Endothelial cell of umbilical vein (primary cell): ENCODE measurements at regions not wholly inside any gene's neighbourhood (a gene's known extent, or its start where the extent isn't known, plus 50 kb on each side); places are given as distances from the start of the nearest gene placed in this dataset.

Source experiments
- BruUV-seq: library from RNA; stranded (reverse); fragments of 400-500 nt; replicated peaks from 2 replicates; lab custom pipeline; 2021; lab: Mats Ljungman, UMichigan
- CTCF ChIA-PET: fragments of 300-600, 350-600 bp; sonication (Branson Sonifier 250); formaldehyde crosslinking; loops from one replicate; lab custom pipeline; 2021; ENCODE audit warnings: antibody characterized with exemption, inconsistent platforms; lab: Charles Lee
- POLR2A ChIA-PET: fragments of 300-600, 350-600 bp; sonication (Branson Sonifier 250); formaldehyde crosslinking; loops from one replicate; lab custom pipeline; 2021; ENCODE audit warnings: antibody characterized with exemption, inconsistent platforms; lab: Charles Lee
- DNase-seq: peaks from one replicate; pipeline ENCODE4 v3.0.0-alpha.2; 2011; ENCODE audit warnings: low read depth, low spot score
- FAIRE-seq: peaks from 2 replicates; lab custom pipeline; 2011; peaks lifted over from hg19 to GRCh38; lab: Jason Lieb, UNC
- H2AFZ ChIP-seq: 2 replicates; pipeline ENCODE4 v1.6.0; 2012; ENCODE audit warnings: low read depth, low read length, control low read depth, inconsistent platforms
- H3K27ac ChIP-seq: 2 replicates; pipeline ENCODE4 v1.5.1; 2011; ENCODE audit warnings: low read depth, mild to moderate bottlenecking, control low read depth, low read length, moderate library complexity; ENCODE audit not compliant: insufficient read depth
- H3K27me3 ChIP-seq, 2 experiments: 2 replicates each; pipeline versions ENCODE4 v1.6.0 to v1.6.1; 2011; ENCODE audit warnings: low read length in 2 of 2, mixed read lengths in 1 of 2; ENCODE audit not compliant: control insufficient read depth in 2 of 2, insufficient read depth in 2 of 2
- H3K36me3 ChIP-seq, 2 experiments: 2 replicates in 1 of 2; 3 replicates in 1 of 2; pipeline ENCODE4 v1.5.1; 2011; ENCODE audit warnings: low read length in 2 of 2, mild to moderate bottlenecking in 1 of 2, moderate library complexity in 1 of 2; ENCODE audit not compliant: control insufficient read depth in 2 of 2, insufficient read depth in 2 of 2; ENCODE audit errors: extremely low read depth in 1 of 2
- H3K4me1 ChIP-seq: 3 replicates; pipeline ENCODE4 v1.5.1; 2011; ENCODE audit warnings: mild to moderate bottlenecking, low read length; ENCODE audit not compliant: control insufficient read depth, insufficient read depth; ENCODE audit errors: extremely low read depth
- H3K4me2 ChIP-seq: 2 replicates; pipeline ENCODE4 v1.6.1; 2011; ENCODE audit warnings: low read length, control low read depth, mixed read lengths; ENCODE audit not compliant: insufficient read depth
- H3K4me3 ChIP-seq, 3 experiments: fragments of 200-600 bp in 1 of 3; sonication (generic), shearing (Covaris generic) in 1 of 3; replicated peaks in 1 of 3; 2 replicates each; pipeline ENCODE4 v1.5.1; 2011 to 2016; ENCODE audit warnings: control low read depth in 3 of 3, low read length in 3 of 3, mild to moderate bottlenecking in 2 of 3, inconsistent platforms in 1 of 3, low read depth in 1 of 3, moderate library complexity in 1 of 3; ENCODE audit not compliant: insufficient read depth in 1 of 3
- H3K79me2 ChIP-seq: 2 replicates; pipeline ENCODE4 v1.6.0; 2012; ENCODE audit warnings: low read length, inconsistent platforms; ENCODE audit not compliant: control insufficient read depth, insufficient read depth
- H3K9ac ChIP-seq: replicated peaks from 2 replicates; pipeline ENCODE3; 2011; ENCODE audit warnings: low read length, control low read depth; ENCODE audit not compliant: insufficient read depth; ENCODE audit errors: extremely low read depth
- H3K9me1 ChIP-seq: replicated peaks from 3 replicates; pipeline ENCODE4 v1.6.0; 2011; ENCODE audit warnings: mild to moderate bottlenecking, low read length; ENCODE audit not compliant: control insufficient read depth, insufficient read depth; ENCODE audit errors: extremely low read depth
- H3K9me3 ChIP-seq: replicated peaks from 2 replicates; pipeline ENCODE4 v1.5.1; 2012; ENCODE audit warnings: low read length, inconsistent platforms; ENCODE audit not compliant: control insufficient read depth, insufficient read depth
- H4K20me1 ChIP-seq: replicated peaks from 2 replicates; pipeline ENCODE3; 2011; ENCODE audit warnings: mild to moderate bottlenecking, low read length; ENCODE audit not compliant: control insufficient read depth, insufficient read depth; ENCODE audit errors: extremely low read depth
- EZH2 ChIP-seq: IDR thresholded peaks from 2 replicates; pipeline ENCODE4 v1.6.1; 2012; ENCODE audit warnings: borderline replicate concordance, low read depth, mild to moderate bottlenecking, moderate library complexity, low read length, inconsistent platforms; ENCODE audit not compliant: severe bottlenecking
- FOS ChIP-seq: IDR thresholded peaks from 2 replicates; pipeline ENCODE4 v1.6.1; 2011; ENCODE audit warnings: mild to moderate bottlenecking, low read length, moderate library complexity, borderline replicate concordance; ENCODE audit not compliant: insufficient read depth
- GATA2 ChIP-seq: IDR thresholded peaks from 2 replicates; pipeline ENCODE4 v1.7.0; 2011; ENCODE audit warnings: low read depth, mild to moderate bottlenecking, moderate library complexity, mixed read lengths, low read length; ENCODE audit not compliant: insufficient read length, insufficient read depth
- JUN ChIP-seq: IDR thresholded peaks from 2 replicates; pipeline ENCODE4 v1.6.1; 2011; ENCODE audit warnings: borderline replicate concordance, low read depth; ENCODE audit not compliant: insufficient read length, insufficient read depth
- MAX ChIP-seq: IDR thresholded peaks from 2 replicates; pipeline ENCODE4 v1.6.1; 2011; ENCODE audit not compliant: insufficient read depth, insufficient read length
- MYC ChIP-seq: IDR thresholded peaks from one replicate; pipeline ENCODE4 v1.6.1; 2011; ENCODE audit warnings: mild to moderate bottlenecking, low read depth, low read length
- POLR2A ChIP-seq: IDR thresholded peaks from 2 replicates; pipeline ENCODE4 v1.6.1; 2012; ENCODE audit warnings: low read depth, mild to moderate bottlenecking, control low read depth, low read length
- POLR2AphosphoS5 ChIP-seq: IDR thresholded peaks from 2 replicates; pipeline ENCODE4 v1.6.1; 2012; ENCODE audit warnings: low read depth, mild to moderate bottlenecking, control low read depth, low read length, moderate library complexity; ENCODE audit not compliant: insufficient read depth
- dilution Hi-C: fragments of 300-500 bp; cut with MboI; formaldehyde crosslinking; loops from one replicate; pipeline ENCODE4 v1.15.0; 2019; ENCODE audit warnings: low sequenced_read_pairs; ENCODE audit not compliant: extremely low pct_ligation_motif_present
- intact Hi-C: fragments of 100-400 bp; cut with micrococcal nuclease; formaldehyde crosslinking; loops from one replicate; pipeline ENCODE4 v1.10.0; 2022
- TF ChIP-seq, protein P1 (sequence below), 2 donors: IDR thresholded peaks; 1 replicate in 1 of 2; 2 replicates in 1 of 2; pipeline ENCODE4 v1.5.1; 2011; ENCODE audit warnings: low read length in 2 of 2, mild to moderate bottlenecking in 2 of 2, moderate library complexity in 2 of 2, control low read depth in 1 of 2, inconsistent platforms in 1 of 2, low read depth in 1 of 2; ENCODE audit not compliant: insufficient read depth in 1 of 2; ENCODE audit errors: extremely low read depth in 1 of 2

DNA sequence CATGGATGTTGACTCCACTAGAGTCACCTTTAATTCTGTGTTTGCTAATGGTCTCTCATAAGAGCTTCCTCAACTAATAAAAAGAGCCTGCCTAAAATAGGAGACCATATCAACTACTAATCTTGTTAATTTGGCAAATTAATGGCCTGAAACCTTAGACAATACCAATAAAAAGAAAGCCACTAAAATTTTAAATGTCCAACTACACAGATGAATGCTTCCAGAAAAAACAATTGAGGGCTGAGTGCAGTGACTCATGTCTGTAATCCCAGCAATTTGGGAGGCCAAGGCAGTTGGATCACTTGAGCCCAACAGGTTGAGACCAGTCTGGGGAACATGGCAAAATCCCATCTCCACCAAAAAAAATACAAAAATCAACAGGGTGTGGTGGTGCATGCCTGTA lies 230.9 kb downstream of the NSUN3 start:
- Histone ChIP-seq H3K36me3 (no peaks in the 10 kb centered on the region), H3K9me1 (no peaks in the 10 kb centered on the region), H2AFZ (no peak overlapping the region), H3K9ac (no peak overlapping the region), H4K20me1 (no peaks in the 10 kb centered on the region), H3K27ac (no peak overlapping the region), H3K9me3 (no peaks in the 10 kb centered on the region), H3K4me2 (no peak overlapping the region), H3K27me3 (no peaks in the 10 kb centered on the region), H3K4me3 (no peak overlapping the region), H3K79me2 (no peaks in the 10 kb centered on the region), H3K4me1 (no peaks in the 10 kb centered on the region)
- no TSS peak for BruUV-seq
- intact Hi-C loops (no loop called here), dilution Hi-C loops (no loop called here)
- ChIA-PET POLR2A (no interaction called here), CTCF (no interaction called here)
- no peak for FAIRE-seq
- no peak for TF ChIP-seq EZH2
- no peak for TF ChIP-seq GATA2
- no peak for TF ChIP-seq POLR2AphosphoS5
- TF ChIP-seq, protein P1, sequence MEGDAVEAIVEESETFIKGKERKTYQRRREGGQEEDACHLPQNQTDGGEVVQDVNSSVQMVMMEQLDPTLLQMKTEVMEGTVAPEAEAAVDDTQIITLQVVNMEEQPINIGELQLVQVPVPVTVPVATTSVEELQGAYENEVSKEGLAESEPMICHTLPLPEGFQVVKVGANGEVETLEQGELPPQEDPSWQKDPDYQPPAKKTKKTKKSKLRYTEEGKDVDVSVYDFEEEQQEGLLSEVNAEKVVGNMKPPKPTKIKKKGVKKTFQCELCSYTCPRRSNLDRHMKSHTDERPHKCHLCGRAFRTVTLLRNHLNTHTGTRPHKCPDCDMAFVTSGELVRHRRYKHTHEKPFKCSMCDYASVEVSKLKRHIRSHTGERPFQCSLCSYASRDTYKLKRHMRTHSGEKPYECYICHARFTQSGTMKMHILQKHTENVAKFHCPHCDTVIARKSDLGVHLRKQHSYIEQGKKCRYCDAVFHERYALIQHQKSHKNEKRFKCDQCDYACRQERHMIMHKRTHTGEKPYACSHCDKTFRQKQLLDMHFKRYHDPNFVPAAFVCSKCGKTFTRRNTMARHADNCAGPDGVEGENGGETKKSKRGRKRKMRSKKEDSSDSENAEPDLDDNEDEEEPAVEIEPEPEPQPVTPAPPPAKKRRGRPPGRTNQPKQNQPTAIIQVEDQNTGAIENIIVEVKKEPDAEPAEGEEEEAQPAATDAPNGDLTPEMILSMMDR (IDR thresholded peaks at IDR 0.05; ENCODE audit: extremely low read depth in 1 of 2, insufficient read depth in 1 of 2, low read depth in 1 of 2, low read length in 2 of 2): no peak
- TF ChIP-seq POLR2A: no peak
- TF ChIP-seq MYC: no peak
- TF ChIP-seq JUN: no peak
- no peak for TF ChIP-seq MAX
- no peak for TF ChIP-seq FOS
- DNase-seq: no peak
